ENCODE measurements at regions not wholly inside any gene's neighbourhood (a gene's known extent, or its start where the extent isn't known, plus 50 kb on each side); places are given as distances from the start of the nearest gene placed in this dataset.
"Not testable (repeated sequence)": the region's sequence is repeated elsewhere in the genome, so short reads cannot be mapped to it uniquely, and the experiment has no call there.

DNA sequence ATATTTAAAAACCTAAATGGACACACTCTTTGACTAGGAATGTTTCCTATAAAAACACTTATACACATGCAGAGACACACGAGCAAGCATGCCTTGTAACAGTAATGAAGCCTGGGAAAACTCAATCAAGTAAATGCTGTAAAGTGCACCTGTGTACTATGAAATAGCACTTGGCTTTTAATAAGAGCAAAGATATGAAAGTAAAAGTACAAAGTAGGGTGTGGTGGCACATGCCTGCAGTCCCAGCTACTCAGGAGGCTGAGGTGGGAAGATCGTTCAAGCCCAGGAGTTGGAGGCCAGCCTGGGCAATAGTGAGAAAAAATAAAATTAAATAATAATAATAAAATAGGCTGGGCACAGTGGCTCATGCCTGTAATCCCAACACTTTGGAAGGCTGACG lies 166.9 kb upstream of the GRK3 start:
- no peak for DNase-seq

DNA sequence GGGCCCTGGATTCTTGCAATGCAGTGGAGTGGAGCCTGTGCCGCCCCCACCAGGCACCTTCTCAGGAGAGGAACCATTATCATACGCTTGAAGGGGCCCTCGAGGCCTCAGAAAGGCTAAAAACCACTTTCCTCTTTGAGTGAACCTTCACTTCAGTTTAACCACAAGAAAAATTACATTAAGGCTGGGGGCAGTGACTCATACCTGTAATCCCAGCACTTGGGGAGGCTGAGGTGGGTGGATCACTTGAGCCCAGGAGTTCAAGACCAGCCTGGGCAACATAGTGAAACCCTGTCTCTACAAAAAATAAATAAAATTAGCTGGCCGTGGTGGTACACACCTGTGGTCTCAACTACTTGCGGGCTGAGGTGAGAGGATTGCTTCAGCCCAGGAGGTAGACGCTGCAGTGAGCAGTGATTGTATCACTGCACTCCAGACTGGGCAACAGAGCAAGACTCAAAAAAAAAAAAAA lies 165.8 kb upstream of the GRK3 start:
- peak; percentile 73 for DNase-seq

DNA sequence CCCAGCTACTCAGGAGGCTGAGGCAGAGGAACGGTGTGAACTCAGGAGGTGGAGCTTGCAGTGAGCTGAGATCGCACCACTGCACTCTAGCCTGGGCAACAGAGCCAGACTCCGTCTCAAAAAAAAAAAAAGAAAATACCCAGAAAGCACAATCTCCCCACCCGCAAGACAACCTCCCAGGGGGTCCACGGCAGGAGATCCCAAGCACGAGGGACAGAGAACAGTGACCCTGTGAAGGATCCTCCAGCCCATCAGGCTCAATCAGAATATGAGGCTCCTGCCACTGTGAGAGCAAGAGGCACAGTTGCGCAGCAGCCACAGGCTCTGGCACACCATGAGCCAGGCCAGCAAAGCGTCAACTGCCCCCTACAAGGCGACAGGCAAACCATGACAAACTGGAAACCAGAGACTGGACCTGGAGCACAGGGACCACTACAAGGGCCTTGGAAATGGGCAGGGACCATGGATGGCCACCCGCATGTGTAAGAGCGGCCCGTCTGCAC lies 164.8 kb upstream of the GRK3 start:
- no peak for DNase-seq

DNA sequence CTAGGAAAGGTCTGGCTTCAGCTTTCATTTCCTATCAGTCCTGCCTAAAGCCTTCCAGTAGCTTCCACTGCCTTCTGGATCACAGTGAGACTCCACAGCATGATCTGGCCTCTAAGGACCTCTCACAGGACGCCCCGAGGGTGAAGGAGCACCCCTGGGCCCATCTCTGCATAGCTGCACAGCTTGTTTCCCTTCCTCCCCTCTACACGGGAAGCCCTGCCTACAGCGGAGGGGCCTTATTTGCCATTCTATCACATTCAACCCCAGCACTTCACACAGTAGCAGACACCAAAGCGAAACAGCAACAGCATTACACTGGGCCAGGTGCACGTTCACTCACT lies 162.3 kb upstream of the GRK3 start:
- DNase-seq, result no peak

DNA sequence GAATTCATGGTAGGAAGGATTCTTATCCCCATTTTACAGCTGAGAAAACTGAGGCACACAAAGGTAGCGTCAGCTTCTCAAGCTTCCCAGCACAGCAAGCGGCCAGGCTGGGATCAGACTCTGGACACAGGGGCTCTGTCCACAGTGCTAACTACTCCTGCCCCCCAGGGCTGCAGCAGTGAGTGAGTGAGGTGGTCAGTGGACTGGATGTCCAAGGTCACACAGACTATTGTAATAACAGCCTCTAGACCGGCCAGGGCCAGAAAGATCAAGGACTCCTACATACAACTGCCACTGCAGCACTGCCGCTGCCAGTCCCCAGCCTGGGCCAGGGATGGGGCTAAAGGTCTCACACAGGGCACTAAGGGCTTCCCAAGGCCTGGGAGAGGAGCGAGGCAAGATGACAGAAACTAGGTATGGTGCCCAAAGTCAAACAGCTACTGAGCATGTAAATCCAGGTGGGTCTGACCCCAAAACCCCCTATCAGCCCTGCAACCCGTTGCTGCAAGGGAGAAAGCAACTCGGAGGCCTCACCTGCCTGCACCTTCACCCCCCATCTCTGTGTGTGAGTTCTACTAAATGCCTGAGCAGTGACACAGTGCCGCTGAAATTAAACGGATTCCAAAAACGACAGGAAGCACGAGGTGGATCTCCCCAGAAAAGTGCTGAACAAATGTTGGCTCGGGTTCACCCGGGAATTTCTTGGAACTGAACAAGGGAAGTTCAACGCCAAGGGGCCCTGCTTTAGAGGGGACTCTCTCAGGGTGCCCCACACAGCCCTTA lies 161.8 kb upstream of the GRK3 start:
- DNase-seq, result no peak

DNA sequence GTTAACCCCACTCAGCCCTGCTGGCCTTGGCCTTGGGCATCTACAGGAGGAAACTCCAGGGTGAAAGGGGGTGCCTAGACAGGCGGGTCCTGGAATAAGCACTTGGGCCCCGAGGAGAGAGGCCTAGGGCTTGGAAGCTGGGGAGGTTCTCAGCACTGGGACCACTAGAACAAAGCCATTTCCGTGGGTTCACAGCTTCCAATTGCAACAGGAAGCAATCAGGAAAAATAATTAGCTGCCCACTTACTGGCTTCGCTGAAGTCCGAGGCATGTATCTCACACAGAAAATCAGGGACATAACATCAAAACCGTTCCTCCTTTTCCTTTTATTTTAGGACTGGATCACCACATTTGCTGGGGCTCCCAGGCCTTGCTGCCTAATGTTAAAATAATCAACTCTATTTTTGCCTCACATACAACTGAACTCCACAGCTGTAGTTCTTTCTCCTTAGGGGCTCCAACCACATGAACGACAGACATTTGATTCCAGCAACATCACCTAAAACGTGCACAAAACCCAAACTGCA lies 161.1 kb upstream of the GRK3 start:
- no peak for DNase-seq

DNA sequence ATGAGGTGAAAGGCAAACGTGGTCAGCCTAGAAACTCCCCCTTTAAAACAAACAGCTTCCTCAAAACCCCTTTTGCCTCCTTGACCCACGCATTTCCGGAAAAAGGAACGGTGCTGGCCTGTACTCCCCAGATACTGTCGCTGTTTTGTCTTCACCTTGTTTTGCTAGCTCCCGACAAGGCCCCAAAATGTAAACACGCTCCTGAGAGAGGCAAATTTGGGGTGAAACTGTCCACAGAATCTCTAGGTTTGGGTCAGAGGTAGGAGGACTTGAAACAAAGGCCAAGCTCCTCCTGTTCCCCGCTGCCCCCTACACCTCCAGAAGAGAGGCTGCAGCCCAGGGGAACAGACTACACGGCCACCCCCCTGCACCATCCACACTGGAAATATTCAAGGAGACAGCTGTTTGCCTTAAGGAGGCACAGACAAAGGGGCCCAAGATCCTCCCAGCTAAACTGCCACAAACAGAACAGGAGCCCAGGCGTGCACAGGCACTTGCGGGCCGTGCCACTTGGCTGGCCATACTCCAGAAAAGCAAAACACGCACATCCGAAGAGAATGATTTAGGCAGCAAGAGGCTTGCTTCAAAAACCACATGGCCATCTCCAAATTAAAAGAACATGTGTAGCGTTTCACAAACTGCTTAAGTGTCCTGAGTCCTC lies 160.5 kb upstream of the GRK3 start:
- DNase-seq, result peak; percentile 48

DNA sequence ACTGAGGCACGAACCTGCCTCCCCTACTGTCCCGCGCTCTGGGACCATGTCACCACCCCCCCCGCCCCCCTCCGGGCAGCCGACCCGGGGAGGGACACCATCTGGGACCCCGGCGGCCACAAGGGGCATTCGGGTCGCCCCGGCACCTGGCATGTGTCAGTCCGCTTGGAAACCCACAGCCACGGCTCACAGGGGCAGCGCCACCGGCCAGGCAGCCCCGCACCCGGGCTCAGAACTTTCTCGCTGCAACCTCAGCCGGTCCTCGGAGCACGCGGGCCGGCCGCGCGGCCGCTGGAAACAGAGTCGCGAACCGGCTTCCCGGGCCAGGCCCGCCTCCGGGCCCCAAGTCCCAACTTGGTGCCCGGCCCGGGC lies 159.9 kb upstream of the GRK3 start:
- DNase-seq, result no peak

DNA sequence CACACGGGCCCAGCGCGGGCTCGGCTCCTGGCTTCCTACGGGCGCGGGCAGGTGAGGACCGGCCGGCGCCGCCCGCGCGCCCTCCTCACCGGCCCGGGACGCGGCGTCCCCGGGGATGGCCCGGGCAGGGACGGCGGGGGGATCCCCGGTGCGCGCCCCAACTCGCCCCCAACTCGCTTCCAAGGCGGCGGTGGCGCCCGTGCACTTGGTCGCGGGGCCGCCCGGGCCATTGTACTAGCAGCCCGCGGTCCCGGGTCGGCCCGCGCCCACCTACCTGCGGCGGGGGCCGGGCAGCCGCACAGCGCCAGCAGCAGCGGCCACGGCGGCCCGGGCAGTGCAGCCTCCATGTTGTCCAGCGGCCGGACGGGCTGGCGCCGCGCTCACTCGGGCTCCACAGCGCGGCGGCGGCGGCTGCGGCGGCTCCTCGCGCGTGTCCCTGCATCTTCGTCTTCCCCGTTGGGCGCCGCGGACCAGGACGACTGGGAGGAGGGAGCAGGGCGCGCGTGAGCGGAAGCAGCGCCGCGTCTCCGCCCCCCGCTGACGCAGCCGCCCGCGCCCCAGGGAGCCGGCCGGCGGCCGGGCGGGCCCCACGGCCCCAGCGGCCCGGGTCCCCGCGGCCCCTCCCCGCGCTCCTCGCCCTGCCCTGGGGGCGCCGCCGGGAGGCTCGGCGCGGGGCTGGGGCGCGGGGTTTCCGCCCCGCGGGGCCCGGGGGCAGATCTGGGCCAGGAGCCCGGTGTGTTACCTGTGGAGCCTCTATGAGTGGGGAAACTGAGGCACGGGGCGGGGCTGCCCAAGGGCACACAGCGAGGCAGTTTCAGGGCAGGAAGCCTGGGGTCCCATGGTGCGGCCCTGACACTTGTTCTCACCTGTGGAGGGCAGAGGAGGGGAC lies 159.3 kb upstream of the GRK3 start:
- peak; percentile 56 for DNase-seq

DNA sequence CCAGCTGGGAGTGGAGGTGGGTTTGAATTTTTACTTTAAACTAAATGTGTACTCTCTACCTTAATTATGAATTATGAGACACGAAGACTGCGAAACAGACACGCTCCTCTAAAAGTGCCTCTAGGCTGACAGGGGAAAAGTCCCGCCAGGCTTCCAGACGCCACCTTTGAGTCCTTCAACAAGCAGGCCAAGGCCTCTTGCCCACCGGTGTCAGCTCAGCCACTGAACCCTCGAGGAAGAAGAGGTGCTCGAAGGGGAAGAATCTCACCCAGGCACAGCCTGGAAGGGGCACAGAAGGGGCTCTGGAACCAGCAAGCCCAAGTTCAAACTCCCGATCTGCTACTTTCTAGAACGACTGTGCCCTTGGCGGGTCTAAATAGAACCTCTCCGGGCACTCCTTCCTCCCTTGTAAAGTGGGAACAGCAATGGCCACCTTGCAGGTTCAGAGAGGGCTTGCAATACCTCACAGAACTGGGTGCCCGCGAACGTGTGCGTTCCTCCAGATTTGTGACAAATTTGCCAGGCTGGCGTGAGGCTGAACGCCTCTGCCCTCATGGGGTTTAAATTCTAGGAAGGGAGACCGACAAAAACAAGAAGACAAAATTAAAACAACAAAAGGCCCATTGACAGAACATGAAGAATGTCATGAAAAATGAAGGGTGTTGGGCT lies 158.5 kb upstream of the GRK3 start:
- DNase-seq, result no peak

DNA sequence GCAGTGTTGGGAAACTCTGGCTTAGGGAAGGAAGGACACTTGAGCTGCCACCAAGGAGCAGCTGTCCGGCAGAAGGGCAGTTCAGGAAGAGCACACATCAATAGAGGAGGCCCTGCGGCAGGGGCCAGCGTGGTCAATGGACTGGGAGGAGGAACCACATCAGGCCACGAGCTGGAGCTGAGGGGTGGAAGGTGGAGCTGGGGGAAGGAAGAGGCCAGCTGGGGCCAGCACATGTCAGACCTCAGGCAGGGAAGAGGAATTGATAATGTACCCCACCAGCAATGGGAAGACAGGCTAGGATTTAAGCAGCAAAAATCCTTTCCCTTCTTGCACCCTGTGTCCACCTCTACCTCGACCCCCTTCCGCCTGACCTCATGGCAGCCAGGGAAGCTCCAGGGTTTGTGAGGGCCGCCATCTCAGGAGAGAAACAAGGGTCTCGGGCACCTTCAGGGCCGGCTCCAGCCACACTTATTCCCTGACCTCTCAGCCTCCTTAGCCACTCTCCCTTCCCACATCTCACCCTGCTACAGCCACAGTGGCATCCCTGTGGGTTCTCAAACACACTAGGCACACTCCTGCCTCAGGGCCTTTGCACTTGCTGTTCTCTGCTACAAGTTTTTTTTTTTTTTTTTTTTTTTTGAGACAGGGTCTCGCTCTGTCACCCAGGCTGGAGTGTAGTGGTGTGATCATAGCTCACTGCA lies 157.8 kb upstream of the GRK3 start:
- peak; percentile 40 for DNase-seq

DNA sequence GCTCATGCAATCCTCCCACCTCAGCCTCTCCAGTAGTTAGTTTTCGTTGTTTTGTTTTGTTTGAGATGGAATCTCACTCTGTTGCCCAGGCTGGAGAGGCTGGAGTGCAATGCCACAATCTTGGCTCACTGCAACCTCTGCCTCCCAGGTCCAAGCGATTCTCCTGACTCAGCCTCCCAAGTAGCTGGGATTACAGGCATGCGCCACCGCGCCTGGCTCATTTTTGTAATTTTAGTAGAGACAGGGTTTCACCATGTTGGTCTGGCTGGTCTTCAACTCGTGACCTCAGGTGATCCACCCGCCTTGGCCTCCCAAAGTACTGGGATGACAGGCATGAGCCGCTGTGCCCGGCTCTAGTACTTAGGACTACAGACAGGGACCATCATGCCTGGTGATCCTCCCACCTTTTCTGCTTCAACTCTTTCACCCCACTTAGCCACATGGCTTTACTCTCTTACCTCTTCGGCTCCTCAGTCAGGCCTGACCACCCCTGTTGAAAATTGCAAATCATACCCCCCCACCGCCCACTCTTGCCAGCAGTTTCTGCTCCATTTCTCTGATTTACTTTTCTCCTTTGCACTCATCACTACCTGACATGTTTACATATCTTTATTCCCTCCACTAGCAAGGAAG lies 157.1 kb upstream of the GRK3 start:
- DNase-seq, result no peak

DNA sequence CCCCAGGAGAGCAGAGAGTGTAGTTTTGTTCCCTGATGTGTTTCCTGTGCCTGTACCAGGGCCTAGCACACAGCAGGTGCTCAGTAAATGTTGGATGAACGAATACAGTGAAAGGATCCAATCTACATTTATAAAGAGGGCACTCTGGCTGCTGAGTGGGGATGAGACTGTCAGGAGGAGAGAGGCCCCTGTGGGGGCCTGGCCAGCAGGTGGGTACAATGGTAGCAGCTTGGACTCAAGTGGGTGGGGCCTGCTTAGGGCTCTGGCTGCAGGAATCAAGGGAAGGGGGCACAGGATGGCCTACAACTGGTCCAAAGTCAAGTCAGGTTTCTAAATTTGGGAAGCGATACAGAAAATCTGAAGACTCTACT lies 156.6 kb upstream of the GRK3 start:
- no peak for DNase-seq

DNA sequence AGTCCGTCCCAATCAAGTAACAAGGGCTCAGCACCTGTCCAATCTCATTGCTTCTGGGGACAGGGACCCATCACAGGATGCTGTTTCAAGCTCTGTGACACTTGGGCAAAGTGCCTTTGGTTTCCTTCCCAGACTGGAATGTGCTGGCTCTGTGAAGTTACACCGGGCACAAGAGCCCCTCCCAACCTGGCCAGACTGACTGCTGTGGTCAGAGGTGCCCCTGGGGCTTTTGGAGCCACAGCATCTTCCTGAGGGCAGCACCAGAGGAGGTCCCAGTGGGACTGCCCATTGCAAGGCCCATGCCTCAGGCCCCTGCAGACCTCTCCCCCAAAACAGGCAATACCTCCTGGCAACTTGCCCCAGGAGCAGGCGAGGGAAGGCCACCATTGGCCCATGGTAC lies 155.2 kb upstream of the GRK3 start:
- no peak for DNase-seq

DNA sequence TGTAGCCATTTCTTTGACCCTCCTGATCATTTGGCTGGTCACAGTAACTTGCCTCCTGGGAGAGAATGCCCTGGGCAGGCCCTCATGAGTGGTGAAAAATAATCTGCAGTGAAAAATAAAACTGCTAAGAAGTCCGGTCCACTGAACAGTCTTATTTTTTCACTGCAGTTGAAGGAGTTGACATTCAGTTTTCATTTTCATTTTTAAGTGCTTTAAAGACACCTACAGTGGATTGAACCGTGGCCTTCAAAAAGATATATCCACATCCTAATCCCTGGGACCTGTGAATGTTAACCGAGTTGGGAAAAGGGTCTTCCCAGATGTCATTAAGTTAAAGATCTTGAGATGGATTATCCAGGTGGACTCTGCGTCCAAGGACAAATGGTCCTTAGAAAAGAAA lies 153.6 kb upstream of the GRK3 start:
- no peak for DNase-seq

DNA sequence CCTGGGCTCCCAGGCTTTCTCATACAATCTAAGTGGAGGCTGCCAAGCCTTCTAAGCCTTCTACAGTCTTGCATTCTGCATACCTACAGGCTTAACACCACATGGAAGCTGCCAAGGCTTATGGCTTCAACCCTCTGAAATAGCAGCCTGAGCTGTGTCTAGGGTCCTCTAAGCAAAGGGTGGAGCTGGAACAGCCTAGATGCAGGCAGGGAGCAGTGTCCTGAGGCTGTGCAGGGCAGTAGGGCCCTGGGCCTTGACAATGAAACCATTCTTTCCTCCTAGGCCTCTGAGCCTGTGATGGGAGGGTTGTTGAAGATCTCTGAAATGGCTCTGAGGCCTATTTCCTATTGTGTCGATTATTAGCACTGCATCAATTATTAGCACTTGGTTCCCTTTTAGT lies 150.9 kb upstream of the GRK3 start:
- DNase-seq, result no peak

DNA sequence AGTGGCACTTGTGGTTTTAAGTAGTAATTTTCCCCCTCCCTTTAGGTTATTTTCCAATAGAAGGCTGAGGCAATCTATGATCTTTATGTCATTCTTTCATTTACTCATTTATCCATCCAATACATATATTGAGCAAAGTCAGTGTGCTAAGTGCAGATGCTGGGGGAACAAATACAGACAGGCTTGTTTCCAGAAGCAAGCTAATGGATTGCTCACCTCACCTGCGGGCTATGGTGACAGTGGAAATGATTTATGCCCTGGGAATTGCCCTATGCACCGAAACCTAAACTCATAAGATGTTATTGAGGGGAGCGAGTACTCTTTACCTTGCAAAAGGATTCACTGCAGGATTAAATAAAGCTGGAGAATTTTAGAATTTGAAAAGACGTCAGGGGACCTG lies 148.7 kb upstream of the GRK3 start:
- not testable (repeated sequence) for DNase-seq

DNA sequence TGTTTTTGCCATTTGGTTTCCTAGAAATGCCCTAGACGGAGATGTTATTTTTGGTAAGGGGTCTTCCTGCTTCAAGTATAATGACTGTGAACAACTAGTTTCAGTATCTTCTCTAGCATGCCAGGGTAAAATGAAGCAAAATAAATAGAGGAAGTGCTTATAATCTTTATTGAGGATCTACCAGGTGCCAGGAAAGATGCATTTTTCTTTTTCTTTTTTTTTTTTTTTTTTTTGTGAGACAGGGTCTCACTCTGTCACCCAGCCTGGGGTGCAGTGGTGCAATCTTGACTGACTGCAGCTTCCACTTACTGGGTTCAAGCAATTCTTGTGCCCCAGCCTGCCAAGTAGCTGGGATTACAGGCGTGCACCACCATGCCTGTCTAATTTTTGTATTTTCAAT lies 146.6 kb upstream of the GRK3 start:
- DNase-seq, result not testable (repeated sequence)

DNA sequence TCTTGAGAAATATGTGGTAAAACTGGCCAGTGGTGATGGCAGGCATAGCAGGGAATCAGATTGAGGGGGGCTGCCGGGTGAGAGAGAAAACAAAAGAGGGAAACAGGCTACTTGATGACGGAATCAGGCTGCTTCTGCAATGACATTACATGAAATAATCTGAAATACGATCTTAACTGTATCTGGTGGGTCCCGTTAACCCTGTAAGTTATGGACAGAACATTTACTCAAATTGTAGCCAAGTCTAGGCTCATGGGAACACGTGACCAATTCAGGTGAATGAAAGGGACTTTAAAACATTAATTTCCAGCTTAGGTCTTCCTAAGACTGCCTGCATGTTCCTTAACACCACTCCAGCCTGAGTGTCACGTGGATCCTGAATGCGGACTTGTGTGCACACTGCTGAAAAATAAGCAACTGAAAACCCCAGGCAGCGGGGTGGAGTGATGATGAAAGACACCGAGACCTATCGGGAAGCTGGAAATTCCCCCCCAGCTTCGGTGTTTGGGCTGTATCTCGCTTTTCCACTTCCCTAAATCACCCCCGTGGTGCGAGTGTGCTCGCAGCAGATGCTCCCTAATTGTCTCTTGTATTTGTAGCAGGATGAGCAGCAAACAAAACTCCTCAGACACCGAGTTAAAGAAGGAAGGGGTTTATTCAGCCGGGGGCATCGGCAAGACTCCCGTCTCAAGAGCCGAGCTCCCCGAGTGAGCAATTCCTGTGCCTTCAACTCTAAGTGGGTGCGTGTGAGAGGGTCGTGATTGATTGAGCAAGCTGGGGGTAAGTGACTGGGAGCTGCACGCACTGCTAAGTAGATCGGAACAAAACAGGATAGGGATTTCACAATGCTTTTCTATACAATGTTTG lies 145.0 kb upstream of the GRK3 start:
- DNase-seq, result peak; percentile 93

DNA sequence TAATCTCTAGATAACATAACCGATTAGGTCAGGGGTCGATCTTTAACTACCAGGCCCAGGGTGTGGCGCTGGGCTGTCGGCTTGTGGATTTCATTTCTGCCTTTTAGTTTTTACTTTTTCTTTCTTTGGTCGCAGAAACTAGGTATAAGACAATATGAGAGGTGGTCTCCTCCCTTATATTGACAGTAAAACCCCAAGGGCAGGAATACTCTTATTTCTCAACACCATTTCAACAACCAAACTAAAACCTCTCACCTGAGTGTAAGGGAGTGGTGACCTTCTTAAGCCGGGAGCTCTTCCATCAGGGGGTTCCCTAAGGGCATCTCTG lies 144.4 kb upstream of the GRK3 start:
- DNase-seq, result not testable (repeated sequence)

DNA sequence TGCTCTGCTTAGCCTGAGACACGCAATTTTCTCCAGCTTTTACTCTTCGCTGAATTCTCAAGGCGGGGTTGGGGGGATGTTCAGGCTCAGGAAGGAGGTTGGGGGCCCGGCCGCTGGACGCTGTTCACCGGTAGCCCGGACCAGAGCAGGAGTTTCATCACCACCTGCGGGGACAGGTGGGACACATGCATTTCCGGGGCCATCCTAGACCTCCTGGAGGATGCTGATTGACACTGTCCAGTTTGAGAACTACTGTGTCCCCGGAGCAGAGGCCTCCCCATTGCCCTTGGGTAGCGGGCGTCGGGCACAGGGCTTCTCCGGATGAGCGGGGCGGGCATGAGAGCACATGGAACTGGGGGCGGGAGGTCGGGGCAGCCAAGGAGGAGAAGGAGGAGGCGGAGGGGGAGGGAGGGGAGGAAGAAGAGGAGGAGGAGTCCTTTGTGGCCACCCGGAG lies 144.0 kb upstream of the GRK3 start:
- no peak for DNase-seq
